Osteocyte (in vitro differentiated cells): ENCODE measurements at regions not wholly inside any gene's neighbourhood (a gene's known extent, or its start where the extent isn't known, plus 50 kb on each side); places are given as distances from the start of the nearest gene placed in this dataset.
"Not testable (repeated sequence)": the region's sequence is repeated elsewhere in the genome, so short reads cannot be mapped to it uniquely, and the experiment has no call there.

Experiments used
- DNase-seq: peaks from one replicate; pipeline ENCODE4 v3.0.0; 2021; ENCODE audit warnings: mixed read lengths; ENCODE audit not compliant: unreplicated experiment; ENCODE audit errors: extremely low spot score
- H3K27ac Mint-ChIP-seq: one replicate; pipeline ENCODE4 v1.8.0; 2021; ENCODE audit warnings: mild to moderate bottlenecking, mixed read lengths; ENCODE audit not compliant: unreplicated experiment
- H3K27me3 Mint-ChIP-seq: one replicate; pipeline ENCODE4 v1.8.0; 2021; ENCODE audit warnings: mixed read lengths; ENCODE audit not compliant: unreplicated experiment
- H3K36me3 Mint-ChIP-seq: one replicate; pipeline ENCODE4 v1.8.0; 2021; ENCODE audit warnings: mixed read lengths; ENCODE audit not compliant: unreplicated experiment
- H3K4me1 Mint-ChIP-seq: one replicate; pipeline ENCODE4 v1.8.0; 2021; ENCODE audit warnings: mixed read lengths; ENCODE audit not compliant: unreplicated experiment
- H3K4me3 Mint-ChIP-seq: one replicate; pipeline ENCODE4 v1.8.0; 2021; ENCODE audit warnings: mild to moderate bottlenecking, moderate library complexity, mixed read lengths; ENCODE audit not compliant: unreplicated experiment
- H3K9me3 Mint-ChIP-seq: one replicate; pipeline ENCODE4 v1.8.0; 2021; ENCODE audit warnings: mixed read lengths; ENCODE audit not compliant: unreplicated experiment
- TF ChIP-seq, protein P1 (sequence below): fragments of 200-600 bp; sonication (generic); IDR thresholded peaks from 2 replicates; pipeline ENCODE4 v1.5.0; 2021; ENCODE audit warnings: antibody characterized with exemption, mild to moderate bottlenecking, moderate library complexity

DNA sequence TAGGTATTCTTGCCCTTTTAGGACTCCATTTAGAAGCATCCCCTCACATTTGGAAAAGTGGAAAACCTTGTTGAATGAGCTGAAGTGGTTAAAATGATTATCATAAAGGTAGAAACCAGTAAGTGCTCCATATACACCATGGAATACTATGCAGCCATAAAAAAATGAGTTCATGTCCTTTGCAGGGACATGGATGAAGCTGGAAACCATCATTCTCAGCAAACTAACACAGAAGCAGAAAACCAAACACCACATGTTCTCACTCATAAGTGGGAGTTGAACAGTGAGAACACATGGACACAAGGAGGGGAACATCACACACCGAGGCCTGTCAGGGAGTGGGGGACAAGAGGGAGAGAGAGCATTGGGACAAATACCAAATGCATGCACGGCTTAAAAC, 103.8 kb upstream of the GRK3 start:
- not testable (repeated sequence) for H3K9me3 Mint-ChIP-seq

DNA sequence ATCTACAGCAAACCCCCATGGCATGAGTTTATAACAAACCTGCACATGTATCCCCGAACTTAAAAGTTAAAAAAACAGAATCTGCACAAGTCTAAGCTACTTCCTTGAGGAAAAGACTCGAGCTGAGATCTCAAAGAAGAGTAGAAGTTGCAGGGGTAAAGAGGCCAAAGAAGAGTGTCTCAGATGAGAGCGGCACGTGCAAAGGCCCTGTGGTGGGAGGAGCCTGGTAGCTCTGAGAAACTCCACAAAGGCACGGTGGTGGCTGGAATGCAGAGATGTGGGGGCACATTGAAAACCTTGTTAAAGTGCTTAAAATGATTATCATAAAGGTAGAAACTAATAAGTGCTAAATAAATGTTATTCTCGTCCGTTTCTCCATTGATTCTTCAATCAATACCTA, 103.2 kb upstream of the GRK3 start:
- H3K4me3 Mint-ChIP-seq, result no peak overlapping the region
- DNase-seq, result no peak
- TF ChIP-seq, protein P1, sequence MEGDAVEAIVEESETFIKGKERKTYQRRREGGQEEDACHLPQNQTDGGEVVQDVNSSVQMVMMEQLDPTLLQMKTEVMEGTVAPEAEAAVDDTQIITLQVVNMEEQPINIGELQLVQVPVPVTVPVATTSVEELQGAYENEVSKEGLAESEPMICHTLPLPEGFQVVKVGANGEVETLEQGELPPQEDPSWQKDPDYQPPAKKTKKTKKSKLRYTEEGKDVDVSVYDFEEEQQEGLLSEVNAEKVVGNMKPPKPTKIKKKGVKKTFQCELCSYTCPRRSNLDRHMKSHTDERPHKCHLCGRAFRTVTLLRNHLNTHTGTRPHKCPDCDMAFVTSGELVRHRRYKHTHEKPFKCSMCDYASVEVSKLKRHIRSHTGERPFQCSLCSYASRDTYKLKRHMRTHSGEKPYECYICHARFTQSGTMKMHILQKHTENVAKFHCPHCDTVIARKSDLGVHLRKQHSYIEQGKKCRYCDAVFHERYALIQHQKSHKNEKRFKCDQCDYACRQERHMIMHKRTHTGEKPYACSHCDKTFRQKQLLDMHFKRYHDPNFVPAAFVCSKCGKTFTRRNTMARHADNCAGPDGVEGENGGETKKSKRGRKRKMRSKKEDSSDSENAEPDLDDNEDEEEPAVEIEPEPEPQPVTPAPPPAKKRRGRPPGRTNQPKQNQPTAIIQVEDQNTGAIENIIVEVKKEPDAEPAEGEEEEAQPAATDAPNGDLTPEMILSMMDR, result no peak
- no peaks in the 10 kb centered on the region for H3K4me1 Mint-ChIP-seq
- no peak overlapping the region for H3K27ac Mint-ChIP-seq
- no peaks in the 10 kb centered on the region for H3K9me3 Mint-ChIP-seq
- H3K36me3 Mint-ChIP-seq, result peaks cover 33% of the 10 kb centered on the region
- H3K27me3 Mint-ChIP-seq, result no peaks in the 10 kb centered on the region

More for the DNA sequence above, 103.8 kb upstream of the GRK3 start:
- H3K36me3 Mint-ChIP-seq, result peaks cover 27% of the 10 kb centered on the region
- DNase-seq, H3K4me3 Mint-ChIP-seq, H3K27ac Mint-ChIP-seq, H3K4me1 Mint-ChIP-seq, H3K27me3 Mint-ChIP-seq: not testable (repeated sequence)

GRCh38 chr22:25462474-25463346, 101.8 kb upstream of the GRK3 start:
- TF ChIP-seq, protein P1, result peak; percentile 95
- not testable (repeated sequence) for H3K9me3 Mint-ChIP-seq
- peak; percentile 91 for DNase-seq

DNA sequence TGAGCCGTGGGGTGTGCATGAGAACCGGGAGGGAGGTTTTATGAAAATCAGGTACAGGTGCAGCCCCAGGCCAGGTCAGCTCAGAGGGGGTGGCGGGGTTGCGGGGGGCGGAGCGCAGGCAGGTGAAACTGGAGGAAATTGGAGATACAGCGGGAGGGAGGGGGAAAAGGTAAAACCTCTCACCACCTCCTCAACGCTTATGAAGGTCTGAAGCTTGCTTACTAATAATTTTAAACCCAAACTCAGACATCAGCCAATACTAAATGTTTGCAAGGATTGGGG, 101.2 kb upstream of the GRK3 start:
- H3K4me1 Mint-ChIP-seq, H3K4me3 Mint-ChIP-seq, H3K27me3 Mint-ChIP-seq, H3K9me3 Mint-ChIP-seq, H3K27ac Mint-ChIP-seq, DNase-seq: not testable (repeated sequence)
- peaks cover 33% of the 10 kb centered on the region for H3K36me3 Mint-ChIP-seq

More at GRCh38 chr22:25462474-25463346, 101.8 kb upstream of the GRK3 start:
- not testable (repeated sequence) for H3K4me3 Mint-ChIP-seq, H3K4me1 Mint-ChIP-seq, H3K27ac Mint-ChIP-seq, H3K27me3 Mint-ChIP-seq
- H3K36me3 Mint-ChIP-seq, result peaks cover 33% of the 10 kb centered on the region

GRCh38 chr22:25464326-25464725, 100.1 kb upstream of the GRK3 start:
- H3K27ac Mint-ChIP-seq, H3K4me1 Mint-ChIP-seq, H3K4me3 Mint-ChIP-seq, H3K9me3 Mint-ChIP-seq, H3K27me3 Mint-ChIP-seq, DNase-seq: not testable (repeated sequence)
- peaks cover 27% of the 10 kb centered on the region for H3K36me3 Mint-ChIP-seq

- DNase-seq, result no peak
- Mint-ChIP-seq H3K4me3 (no peak overlapping the region), H3K27me3 (no peaks in the 10 kb centered on the region), H3K36me3 (peaks cover 15% of the 10 kb centered on the region), H3K4me1 (no peaks in the 10 kb centered on the region), H3K9me3 (no peaks in the 10 kb centered on the region), H3K27ac (no peak overlapping the region)
- TF ChIP-seq, protein P1, result no peak
Observed at GRCh38 chr22:25465949-25466348, 98.5 kb upstream of the GRK3 start.
